ELR (cell line): ENCODE measurements at regions not wholly inside any gene's neighbourhood (a gene's known extent, or its start where the extent isn't known, plus 50 kb on each side); places are given as distances from the start of the nearest gene placed in this dataset.

Experiments used
- DNase-seq: peaks from one replicate; pipeline ENCODE4 v3.0.0-alpha.2; 2015; ENCODE audit warnings: low read depth

DNA sequence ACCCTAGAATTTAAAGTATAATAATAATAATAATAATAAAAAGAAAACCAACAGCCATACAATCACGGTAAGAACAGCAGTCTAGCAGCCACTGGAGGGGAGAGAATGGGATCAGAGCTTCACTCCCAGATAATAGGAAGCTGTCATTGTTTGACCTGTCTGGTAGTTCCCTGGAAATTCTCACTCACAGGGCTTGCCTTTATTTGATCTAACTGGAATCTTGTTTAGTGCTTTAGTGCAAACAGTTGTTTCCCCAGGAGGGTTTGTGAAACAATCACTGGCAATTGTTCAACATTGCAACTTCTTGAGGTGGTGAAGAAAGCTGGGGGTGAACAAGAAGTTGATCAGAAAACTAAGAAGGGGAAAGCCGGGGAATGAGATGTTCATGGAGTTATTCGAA is 68.7 kb upstream of the PTCSC3 start:
- DNase-seq: no peak

DNA sequence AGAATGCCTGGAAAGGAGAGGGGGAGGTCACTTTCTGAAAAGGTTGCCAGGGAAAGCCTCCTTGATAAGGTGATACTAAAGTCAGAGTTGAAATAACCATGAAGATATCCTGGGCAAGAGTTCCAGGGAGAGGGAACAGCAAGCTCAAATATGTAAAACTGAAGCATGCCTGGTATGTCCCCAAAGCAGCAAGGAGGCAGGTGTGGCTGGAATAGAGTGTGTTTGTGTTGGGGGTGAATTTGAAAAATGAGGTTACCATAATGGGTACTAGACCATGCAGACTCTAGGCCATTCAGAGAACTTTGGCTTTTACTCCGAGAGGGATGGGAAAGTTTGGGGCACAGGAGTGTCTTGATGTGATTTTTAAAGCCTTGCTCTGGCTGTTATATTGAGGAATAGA is 66.7 kb upstream of the PTCSC3 start:
- no peak for DNase-seq

DNA sequence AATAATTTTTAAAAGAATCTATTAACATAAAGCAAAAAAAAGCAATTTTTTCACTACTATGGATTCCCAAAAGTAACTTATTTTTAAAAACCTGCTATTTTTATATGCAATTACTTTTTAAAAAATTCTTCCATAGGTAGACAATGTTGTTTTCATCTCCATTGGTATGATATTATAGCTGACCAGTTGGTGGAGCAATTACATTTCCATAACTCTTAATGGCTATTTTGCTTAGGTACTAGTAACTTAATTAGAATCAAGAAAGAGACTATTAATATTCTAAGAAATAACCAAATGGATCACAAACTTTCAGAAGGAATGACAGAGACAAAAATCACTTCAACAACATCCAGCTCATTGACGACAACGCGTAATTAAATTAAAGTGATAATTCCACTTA is 64.7 kb upstream of the PTCSC3 start:
- no peak for DNase-seq

DNA sequence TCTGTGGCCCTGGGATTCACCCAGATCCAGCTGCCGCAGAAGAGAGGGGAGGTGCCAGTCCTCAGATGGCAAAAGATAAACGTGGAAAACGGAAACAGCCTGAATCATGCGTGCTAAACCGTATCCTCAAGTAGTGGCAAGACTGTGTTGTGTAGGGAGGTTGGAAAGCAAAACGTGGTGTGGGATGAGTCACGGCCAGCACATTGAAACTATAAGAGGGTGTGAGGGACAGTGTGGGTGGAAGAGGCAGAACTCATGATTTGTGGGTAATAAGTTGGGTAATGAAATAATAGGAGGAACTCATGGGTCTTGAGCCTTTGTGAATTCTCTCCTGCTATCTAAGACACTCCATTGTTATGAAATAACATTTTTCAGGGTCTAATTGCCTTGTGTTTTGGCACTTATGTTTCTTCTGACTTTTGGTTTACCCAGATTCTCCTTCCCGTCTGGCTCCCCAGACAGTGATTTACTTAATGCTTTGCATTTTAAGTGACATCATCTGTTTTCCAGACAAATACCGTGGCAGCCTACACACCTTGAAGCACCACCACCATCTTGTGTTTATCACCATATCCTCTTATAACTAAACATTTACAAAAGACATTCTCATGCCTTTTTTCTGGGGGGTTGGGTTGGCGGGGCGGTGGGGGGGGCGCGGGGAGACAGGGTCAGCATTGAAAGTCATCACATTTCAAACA is 62.3 kb upstream of the PTCSC3 start:
- peak; percentile 68 for DNase-seq

DNA sequence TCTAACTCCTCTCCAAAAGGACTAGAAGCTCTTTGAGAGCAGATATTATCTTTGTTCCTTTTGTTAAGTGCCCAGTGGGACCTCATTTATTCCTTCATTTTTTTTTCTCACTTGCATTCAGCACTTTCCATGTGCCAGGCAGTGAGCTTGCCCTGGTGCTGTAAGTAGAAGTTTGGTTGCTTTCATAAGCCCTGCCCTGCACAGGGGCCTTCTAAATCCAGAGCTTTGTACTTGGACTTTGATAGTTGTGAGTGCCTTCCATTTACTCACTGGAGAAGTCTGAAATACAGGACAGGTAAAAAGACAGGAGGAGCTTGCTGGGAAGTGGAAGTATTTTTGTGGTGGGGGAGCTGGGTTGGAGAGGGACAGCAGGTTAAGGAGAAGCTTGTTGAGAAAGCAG is 56.7 kb upstream of the PTCSC3 start:
- DNase-seq: no peak

DNA sequence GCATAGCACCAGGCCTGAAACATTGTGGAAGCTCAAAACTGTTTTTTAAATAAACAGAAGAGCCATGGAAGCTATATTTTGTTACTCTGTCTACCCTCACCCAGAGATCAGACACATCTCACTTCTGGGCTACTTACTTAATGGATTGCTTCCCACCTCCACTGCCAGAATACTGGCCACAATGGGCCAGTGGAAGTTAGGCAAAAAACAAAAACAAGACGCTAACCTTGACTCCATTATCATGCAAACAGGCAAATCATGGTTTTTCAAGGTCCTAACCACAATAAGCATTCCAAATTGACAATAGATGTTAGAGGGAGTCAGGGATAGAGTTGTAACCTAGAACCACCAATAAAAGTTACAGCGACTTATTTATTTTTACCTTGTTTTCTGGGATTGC is 52.7 kb upstream of the PTCSC3 start:
- DNase-seq: no peak

DNA sequence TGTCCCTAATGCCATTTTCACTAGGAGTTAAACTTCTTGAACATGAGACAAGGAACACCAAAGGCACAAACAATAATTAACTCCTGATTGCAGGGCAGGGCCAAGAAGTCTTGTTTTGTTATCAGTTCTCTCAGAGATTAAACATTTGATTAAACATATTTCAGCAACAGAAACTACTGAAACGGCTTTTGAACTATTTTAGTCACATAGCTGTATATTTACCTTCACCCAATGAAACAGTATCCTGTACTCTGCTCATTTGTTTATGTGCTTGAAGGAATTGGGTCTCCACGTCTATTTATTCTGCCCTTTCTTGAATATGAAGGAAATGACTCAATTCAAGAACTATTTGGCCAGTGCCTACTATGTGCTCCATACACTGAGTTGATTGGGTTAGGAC is 51.3 kb upstream of the PTCSC3 start:
- peak; percentile 46 for DNase-seq

DNA sequence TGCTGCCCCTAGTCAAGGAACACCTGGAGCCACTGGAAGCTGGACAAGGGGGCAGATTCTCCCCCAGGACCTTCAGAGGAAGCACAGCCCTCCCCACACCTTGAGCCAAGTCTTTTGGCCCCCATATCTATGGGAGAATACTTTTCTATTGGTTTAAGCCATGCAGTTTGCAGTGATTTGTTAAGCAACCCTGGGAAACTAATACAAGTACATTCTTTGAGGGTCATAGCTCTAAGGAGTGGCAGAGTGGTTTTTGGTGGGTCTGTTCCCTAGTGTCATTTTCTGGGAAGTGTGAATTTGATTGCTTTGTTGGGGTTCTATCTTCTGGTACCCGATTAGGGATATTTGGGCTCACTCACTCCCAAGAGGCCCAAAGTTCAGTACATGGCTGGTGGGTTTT is 50.8 kb upstream of the PTCSC3 start:
- DNase-seq: no peak
